ENCODE measurements at regions not wholly inside any gene's neighbourhood (a gene's known extent, or its start where the extent isn't known, plus 50 kb on each side); places are given as distances from the start of the nearest gene placed in this dataset.

DNA sequence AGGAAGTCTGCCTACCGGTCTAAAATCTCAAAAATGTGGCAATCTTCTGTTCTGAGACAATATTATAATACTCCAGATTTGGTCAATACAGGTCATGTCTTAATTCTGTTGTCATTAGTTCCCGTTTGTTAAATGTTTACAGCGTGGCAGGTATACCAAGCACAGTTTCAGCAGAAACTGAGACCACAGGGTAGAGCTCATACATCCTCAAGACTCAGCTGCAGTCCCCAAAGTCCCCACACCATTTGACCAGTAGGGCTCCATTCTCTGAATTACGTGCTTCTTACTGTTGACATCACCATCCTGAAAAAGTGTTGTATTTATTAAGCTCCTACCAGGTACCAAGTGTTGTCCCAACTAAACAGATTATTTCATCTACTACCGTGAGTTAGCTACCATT is 157.1 kb downstream of the MC4R start:
- TF ChIP-seq, protein P1, sequence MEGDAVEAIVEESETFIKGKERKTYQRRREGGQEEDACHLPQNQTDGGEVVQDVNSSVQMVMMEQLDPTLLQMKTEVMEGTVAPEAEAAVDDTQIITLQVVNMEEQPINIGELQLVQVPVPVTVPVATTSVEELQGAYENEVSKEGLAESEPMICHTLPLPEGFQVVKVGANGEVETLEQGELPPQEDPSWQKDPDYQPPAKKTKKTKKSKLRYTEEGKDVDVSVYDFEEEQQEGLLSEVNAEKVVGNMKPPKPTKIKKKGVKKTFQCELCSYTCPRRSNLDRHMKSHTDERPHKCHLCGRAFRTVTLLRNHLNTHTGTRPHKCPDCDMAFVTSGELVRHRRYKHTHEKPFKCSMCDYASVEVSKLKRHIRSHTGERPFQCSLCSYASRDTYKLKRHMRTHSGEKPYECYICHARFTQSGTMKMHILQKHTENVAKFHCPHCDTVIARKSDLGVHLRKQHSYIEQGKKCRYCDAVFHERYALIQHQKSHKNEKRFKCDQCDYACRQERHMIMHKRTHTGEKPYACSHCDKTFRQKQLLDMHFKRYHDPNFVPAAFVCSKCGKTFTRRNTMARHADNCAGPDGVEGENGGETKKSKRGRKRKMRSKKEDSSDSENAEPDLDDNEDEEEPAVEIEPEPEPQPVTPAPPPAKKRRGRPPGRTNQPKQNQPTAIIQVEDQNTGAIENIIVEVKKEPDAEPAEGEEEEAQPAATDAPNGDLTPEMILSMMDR (conservative IDR thresholded peaks at IDR 0.05; ENCODE audit: low read depth, low read length): no peak
- TF ChIP-seq EZH2 (IDR thresholded peaks at IDR 0.05; ENCODE audit: low read length, unreplicated experiment): no peak
- TF ChIP-seq EZH2phosphoT487 (IDR thresholded peaks at IDR 0.05; ENCODE audit: borderline replicate concordance, low read length): no peak
